ENCODE measurements at regions not wholly inside any gene's neighbourhood (a gene's known extent, or its start where the extent isn't known, plus 50 kb on each side); places are given as distances from the start of the nearest gene placed in this dataset.
"Not testable (repeated sequence)": the region's sequence is repeated elsewhere in the genome, so short reads cannot be mapped to it uniquely, and the experiment has no call there.

DNA sequence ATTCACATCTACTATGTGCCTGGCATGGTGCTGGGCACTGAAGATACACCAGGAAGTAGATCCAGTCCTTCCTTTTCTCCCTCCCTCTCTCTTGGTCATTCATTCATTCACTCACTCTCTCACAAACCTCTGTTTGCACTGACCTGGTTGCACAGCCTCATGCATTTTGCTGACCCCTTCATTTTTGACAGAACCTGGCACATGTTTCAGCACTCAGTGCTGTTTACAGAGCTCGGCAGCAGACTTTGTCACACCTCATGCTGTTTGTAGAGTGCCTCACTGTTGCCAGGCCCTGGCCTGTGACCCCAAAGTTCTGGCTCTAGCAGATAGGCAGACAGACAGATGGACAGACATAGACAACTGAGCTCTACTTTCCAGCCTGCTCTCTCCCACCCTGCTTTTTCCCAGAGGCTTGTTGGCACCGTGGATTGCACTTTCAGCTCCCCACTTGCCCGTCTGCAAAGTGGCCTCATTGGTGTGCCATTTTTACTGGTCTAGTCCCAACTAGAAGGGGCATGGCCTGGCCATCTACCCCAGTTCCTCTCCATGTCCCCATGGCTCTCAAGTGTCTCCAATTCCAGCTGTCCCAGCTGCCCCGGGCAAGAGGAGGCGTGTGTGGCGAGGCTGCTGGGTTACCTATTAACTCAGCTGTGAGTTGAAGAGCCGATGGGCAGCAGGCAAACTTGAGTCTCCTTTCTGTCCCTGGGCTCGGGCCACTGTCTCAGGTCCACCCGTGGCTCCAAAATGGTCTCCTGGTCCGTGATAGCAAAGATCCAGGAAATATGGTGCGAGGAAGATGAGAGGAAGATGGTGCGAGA lies 277.0 kb upstream of the TEKT4 start:
- TF ChIP-seq, protein P1, sequence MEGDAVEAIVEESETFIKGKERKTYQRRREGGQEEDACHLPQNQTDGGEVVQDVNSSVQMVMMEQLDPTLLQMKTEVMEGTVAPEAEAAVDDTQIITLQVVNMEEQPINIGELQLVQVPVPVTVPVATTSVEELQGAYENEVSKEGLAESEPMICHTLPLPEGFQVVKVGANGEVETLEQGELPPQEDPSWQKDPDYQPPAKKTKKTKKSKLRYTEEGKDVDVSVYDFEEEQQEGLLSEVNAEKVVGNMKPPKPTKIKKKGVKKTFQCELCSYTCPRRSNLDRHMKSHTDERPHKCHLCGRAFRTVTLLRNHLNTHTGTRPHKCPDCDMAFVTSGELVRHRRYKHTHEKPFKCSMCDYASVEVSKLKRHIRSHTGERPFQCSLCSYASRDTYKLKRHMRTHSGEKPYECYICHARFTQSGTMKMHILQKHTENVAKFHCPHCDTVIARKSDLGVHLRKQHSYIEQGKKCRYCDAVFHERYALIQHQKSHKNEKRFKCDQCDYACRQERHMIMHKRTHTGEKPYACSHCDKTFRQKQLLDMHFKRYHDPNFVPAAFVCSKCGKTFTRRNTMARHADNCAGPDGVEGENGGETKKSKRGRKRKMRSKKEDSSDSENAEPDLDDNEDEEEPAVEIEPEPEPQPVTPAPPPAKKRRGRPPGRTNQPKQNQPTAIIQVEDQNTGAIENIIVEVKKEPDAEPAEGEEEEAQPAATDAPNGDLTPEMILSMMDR (IDR thresholded peaks at IDR 0.05) = not testable (repeated sequence)
- not testable (repeated sequence) for TF ChIP-seq POLR2AphosphoS5, POLR2A, EP300 (IDR thresholded peaks at IDR 0.05)

Data from gastroesophageal sphincter (tissue), 3 donors.